ENCODE measurements at regions not wholly inside any gene's neighbourhood (a gene's known extent, or its start where the extent isn't known, plus 50 kb on each side); places are given as distances from the start of the nearest gene placed in this dataset.

DNA sequence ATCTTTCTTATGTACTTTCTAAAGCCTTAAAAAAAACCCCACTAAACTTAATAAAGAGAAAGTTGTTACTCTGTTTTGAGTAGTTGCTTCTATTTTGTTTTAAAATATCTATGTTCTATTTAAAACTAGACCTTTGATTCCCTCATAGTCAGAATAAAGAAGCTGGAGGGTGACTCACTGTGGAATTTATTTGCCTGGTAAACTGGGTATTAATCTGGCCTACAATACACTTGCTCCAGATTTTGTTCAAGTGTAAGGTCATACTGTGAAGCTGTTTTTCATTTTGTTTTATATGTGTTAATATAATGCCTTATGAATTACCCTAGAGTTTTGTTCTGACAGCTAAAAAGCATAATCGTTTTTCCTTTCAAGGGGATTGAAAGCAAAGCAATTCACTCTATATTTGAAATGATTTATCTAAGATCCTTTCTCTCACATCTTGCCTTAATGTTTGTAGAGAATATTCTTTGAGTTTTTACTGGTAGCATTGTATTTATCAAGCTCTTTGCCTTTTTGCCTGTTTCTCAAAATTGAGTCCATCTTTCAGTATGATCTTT, 277.4 kb upstream of the PITX2 start:
- Histone ChIP-seq H3K36me3 (no peaks in the 10 kb centered on the region), H3K4me1 (replicated peaks) (peaks cover 18% of the 10 kb centered on the region), H3K9me3 (replicated peaks) (no peaks in the 10 kb centered on the region), H3K27ac (no peak overlapping the region; the same call in 1 of the 2 replicates), H3K4me3 (no peak overlapping the region), H3K27me3 (replicated peaks) (no peaks in the 10 kb centered on the region)
- DNase-seq (ENCODE audit: low read depth in 1 of 2, low spot score in 2 of 2): peak in 1 of 2 experiments; percentile 28

DNA sequence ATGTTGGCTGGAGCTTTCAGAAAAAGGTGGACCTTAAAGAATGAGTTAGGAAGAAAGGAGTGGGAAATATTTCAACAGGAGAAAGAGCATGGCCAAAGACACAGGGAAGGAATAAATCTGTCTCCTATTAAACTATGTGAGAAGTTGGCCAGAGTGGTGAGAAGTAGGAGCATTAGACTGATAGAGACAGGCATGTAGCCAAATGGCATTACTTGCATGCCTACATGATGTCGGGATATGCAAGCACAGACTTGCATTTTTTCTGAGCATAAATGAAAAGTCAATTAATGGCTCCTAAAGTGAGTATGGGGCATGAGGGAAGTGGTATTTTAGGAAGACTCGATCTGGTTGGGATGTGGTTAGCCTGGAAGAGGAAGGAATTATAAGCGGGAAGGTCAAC, 279.6 kb upstream of the PITX2 start:
- no peak overlapping the region for H3K4me3 ChIP-seq
- no peaks in the 10 kb centered on the region for H3K27me3 ChIP-seq (replicated peaks)
- no peak overlapping the region for H3K27ac ChIP-seq
- no peak for DNase-seq (ENCODE audit: low read depth in 1 of 2, low spot score in 2 of 2)
- H3K4me1 ChIP-seq (replicated peaks): peaks cover 18% of the 10 kb centered on the region
- H3K9me3 ChIP-seq (replicated peaks): no peaks in the 10 kb centered on the region
- H3K36me3 ChIP-seq: no peaks in the 10 kb centered on the region

- Histone ChIP-seq H3K9me3 (replicated peaks) (no peaks in the 10 kb centered on the region), H3K4me1 (replicated peaks) (peaks cover 14% of the 10 kb centered on the region), H3K27me3 (replicated peaks) (no peaks in the 10 kb centered on the region), H3K4me3 (no peak overlapping the region), H3K36me3 (no peaks in the 10 kb centered on the region), H3K27ac (no peak overlapping the region)
- DNase-seq (ENCODE audit: low read depth in 1 of 2, low spot score in 2 of 2): peak in 1 of 2 experiments; percentile 50
Measured at GRCh38 chr4:110904435-110905065, 281.7 kb upstream of the PITX2 start.

GRCh38 chr4:110905367-110905766, 282.5 kb upstream of the PITX2 start:
- no peak for DNase-seq (ENCODE audit: low read depth in 1 of 2, low spot score in 2 of 2)
- no peak overlapping the region for H3K4me3 ChIP-seq
- no peak overlapping the region for H3K27ac ChIP-seq
- H3K9me3 ChIP-seq (replicated peaks): no peaks in the 10 kb centered on the region
- no peaks in the 10 kb centered on the region for H3K27me3 ChIP-seq (replicated peaks)
- peaks cover 9% of the 10 kb centered on the region for H3K4me1 ChIP-seq (replicated peaks)
- no peaks in the 10 kb centered on the region for H3K36me3 ChIP-seq

DNA sequence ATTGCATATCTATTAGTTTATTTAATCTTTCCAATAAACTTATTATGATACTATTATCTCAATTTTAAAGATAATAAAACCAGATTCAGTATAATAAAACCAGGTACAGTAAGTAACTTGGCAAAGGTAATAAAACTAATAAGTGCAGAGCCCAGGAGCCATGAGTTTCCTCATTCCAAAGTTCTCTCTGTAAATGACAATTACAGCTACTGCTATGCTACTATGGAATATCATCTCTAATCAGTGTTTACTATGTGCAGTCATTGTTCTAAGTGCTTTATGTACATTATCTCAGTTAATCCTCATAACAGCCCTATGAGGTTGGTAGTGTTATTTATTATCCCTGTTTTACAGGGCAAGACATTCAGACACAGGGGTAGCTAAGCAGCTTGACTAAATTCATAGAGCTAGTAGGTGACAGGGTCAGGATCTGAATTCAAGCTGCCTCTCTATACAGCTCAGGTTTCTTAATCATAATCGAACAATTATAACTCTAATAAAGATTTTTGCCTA, 285.0 kb upstream of the PITX2 start:
- no peaks in the 10 kb centered on the region for H3K27me3 ChIP-seq (replicated peaks)
- peaks cover 9% of the 10 kb centered on the region for H3K4me1 ChIP-seq (replicated peaks)
- no peak for DNase-seq (ENCODE audit: low read depth in 1 of 2, low spot score in 2 of 2)
- H3K36me3 ChIP-seq: no peaks in the 10 kb centered on the region
- no peak overlapping the region for H3K4me3 ChIP-seq
- H3K9me3 ChIP-seq (replicated peaks): no peaks in the 10 kb centered on the region
- H3K27ac ChIP-seq: no peak overlapping the region

GRCh38 chr4:110914791-110915190, 291.9 kb upstream of the PITX2 start:
- no peak overlapping the region for H3K4me3 ChIP-seq
- H3K9me3 ChIP-seq (replicated peaks): no peaks in the 10 kb centered on the region
- H3K36me3 ChIP-seq: no peaks in the 10 kb centered on the region
- no peak overlapping the region for H3K27ac ChIP-seq
- no peak for DNase-seq (ENCODE audit: low read depth in 1 of 2, low spot score in 2 of 2)
- H3K4me1 ChIP-seq (replicated peaks): no peaks in the 10 kb centered on the region
- H3K27me3 ChIP-seq (replicated peaks): no peaks in the 10 kb centered on the region

GRCh38 chr4:110915301-110915700, 292.4 kb upstream of the PITX2 start:
- Histone ChIP-seq H3K27ac (no peak overlapping the region), H3K4me1 (replicated peaks) (no peaks in the 10 kb centered on the region), H3K27me3 (replicated peaks) (no peaks in the 10 kb centered on the region), H3K4me3 (no peak overlapping the region), H3K9me3 (replicated peaks) (no peaks in the 10 kb centered on the region), H3K36me3 (no peaks in the 10 kb centered on the region)
- DNase-seq (ENCODE audit: low read depth in 1 of 2, low spot score in 2 of 2): no peak

DNA sequence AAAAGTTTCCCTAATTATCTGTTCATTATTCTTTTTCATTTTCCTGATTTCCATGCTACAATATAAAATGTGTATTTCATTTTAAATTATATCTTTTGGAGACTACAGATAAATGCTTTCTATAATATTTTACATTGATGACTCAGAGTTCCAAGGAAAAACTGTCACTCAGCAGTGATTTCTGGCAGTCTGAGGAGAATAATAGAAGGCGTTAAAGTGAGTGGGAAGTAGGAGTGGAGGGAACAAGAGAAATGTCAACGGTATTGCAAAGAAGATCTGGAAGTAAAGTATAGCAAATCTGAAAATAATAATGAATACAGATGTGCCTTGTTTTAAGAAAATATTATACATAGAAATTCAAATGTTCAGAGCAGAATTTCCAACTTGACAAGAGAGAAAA, 293.6 kb upstream of the PITX2 start:
- no peaks in the 10 kb centered on the region for H3K27me3 ChIP-seq (replicated peaks)
- no peak for DNase-seq (ENCODE audit: low read depth in 1 of 2, low spot score in 2 of 2)
- H3K27ac ChIP-seq: no peak overlapping the region
- no peak overlapping the region for H3K4me3 ChIP-seq
- no peaks in the 10 kb centered on the region for H3K9me3 ChIP-seq (replicated peaks)
- no peaks in the 10 kb centered on the region for H3K36me3 ChIP-seq
- no peaks in the 10 kb centered on the region for H3K4me1 ChIP-seq (replicated peaks)

DNA sequence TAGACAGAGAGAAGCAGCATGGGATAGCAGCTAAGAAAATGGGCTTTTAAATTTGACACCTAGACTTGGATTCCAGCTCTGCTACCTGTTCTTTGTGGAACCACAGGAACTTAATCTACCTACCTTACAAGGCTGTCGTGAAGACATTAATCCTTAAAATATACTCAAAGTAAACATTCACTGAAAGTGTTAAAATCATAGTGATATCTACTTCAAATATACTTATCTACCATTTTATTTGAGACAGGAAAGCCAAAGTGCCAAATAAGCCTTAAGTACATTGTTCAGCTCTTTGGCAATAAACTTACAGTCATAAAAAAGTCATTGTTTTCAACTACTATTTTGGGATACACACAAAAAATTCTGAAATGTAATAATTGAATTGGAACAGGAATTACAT, 295.0 kb upstream of the PITX2 start:
- Histone ChIP-seq H3K36me3 (no peaks in the 10 kb centered on the region), H3K27ac (no peak overlapping the region), H3K27me3 (replicated peaks) (no peaks in the 10 kb centered on the region), H3K4me1 (replicated peaks) (no peaks in the 10 kb centered on the region), H3K9me3 (replicated peaks) (no peaks in the 10 kb centered on the region), H3K4me3 (no peak overlapping the region)
- DNase-seq (ENCODE audit: low read depth in 1 of 2, low spot score in 2 of 2): no peak

- H3K9me3 ChIP-seq (replicated peaks): no peaks in the 10 kb centered on the region
- H3K27me3 ChIP-seq (replicated peaks): no peaks in the 10 kb centered on the region
- H3K27ac ChIP-seq: no peak overlapping the region
- no peaks in the 10 kb centered on the region; the same call in 1 of the 2 replicates for H3K4me1 ChIP-seq (replicated peaks)
- no peaks in the 10 kb centered on the region for H3K36me3 ChIP-seq
- H3K4me3 ChIP-seq: no peak overlapping the region
- DNase-seq (ENCODE audit: low read depth in 1 of 2, low spot score in 2 of 2): no peak
Measured at GRCh38 chr4:110920990-110921389, 298.1 kb upstream of the PITX2 start.

DNA sequence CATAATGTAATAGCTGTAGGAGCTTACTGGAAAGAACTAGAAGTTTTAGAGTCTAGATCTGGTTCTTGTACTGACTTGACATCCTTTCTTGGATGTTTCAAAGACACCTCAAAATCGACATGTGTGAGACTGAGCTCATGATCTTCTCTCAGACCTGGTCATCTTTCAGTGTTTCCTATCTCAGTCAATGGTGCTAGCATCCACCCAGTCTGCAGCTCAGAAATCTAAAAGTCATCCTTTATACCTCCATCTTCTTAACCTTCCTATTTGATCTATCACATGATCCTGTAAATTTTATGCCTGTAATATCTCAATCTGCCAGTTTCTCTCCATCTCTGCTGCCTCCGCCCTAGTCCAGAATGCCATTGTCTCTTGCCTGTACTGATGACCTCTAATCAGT, 301.9 kb upstream of the PITX2 start:
- DNase-seq (ENCODE audit: low read depth in 1 of 2, low spot score in 2 of 2): no peak
- H3K27me3 ChIP-seq (replicated peaks): no peaks in the 10 kb centered on the region
- peaks cover 17% of the 10 kb centered on the region for H3K4me1 ChIP-seq (replicated peaks)

GRCh38 chr4:110926841-110927400, 304.0 kb upstream of the PITX2 start:
- Histone ChIP-seq H3K9me3 (replicated peaks) (no peaks in the 10 kb centered on the region), H3K36me3 (no peaks in the 10 kb centered on the region), H3K27ac (peak overlapping the region; percentile 54), H3K4me1 (replicated peaks) (peaks cover 17% of the 10 kb centered on the region), H3K27me3 (replicated peaks) (no peaks in the 10 kb centered on the region), H3K4me3 (no peak overlapping the region)
- peak in 1 of 2 experiments; percentile 58 for DNase-seq (ENCODE audit: low read depth in 1 of 2, low spot score in 2 of 2)

More for the DNA sequence above, 301.9 kb upstream of the PITX2 start:
- Histone ChIP-seq H3K4me3 (no peak overlapping the region), H3K27ac (no peak overlapping the region), H3K9me3 (replicated peaks) (no peaks in the 10 kb centered on the region), H3K36me3 (no peaks in the 10 kb centered on the region)

DNA sequence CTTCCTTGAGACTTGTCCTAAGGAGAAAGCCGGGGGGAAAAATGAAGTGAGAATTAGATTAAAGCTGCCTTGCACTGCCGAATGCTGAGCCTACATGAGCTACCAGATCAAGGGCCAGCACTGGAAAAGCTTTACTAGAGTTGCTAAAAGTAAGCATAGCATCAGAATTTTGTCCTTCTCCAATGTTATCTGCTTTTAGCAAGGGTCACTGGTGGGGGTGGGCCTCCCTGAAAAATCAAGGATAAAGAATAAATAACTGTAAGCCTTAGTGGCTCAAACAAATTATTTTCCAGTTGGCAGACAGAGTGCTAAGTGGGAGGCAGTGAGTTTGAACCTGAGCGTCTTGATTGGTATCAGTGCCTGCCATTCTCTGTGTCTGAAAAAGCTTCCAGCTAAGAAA, 310.5 kb upstream of the PITX2 start:
- H3K4me1 ChIP-seq (replicated peaks): no peaks in the 10 kb centered on the region
- no peak for DNase-seq (ENCODE audit: low read depth in 1 of 2, low spot score in 2 of 2)
- H3K36me3 ChIP-seq: no peaks in the 10 kb centered on the region
- no peaks in the 10 kb centered on the region for H3K27me3 ChIP-seq (replicated peaks)
- no peaks in the 10 kb centered on the region for H3K9me3 ChIP-seq (replicated peaks)
- H3K4me3 ChIP-seq: no peak overlapping the region
- H3K27ac ChIP-seq: no peak overlapping the region

DNA sequence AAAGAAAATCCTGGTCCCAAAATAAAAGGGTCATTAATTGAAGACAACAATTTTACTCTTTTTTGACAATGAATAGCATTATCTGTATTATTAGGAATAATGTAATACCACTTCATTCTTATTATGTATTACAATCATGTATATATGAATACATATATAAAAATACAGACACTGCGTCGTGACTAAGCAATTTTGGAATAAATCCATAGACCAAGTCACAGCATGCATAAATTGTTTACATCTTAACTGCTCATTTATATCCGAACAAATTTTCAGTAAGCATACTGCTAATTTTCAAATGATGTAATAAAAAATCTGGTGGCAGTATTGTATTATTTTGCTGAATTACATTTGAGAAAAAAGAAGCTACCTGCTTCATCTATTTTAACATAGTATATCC, 321.6 kb upstream of the PITX2 start:
- Histone ChIP-seq H3K4me1 (replicated peaks) (no peaks in the 10 kb centered on the region), H3K9me3 (replicated peaks) (no peaks in the 10 kb centered on the region), H3K36me3 (no peaks in the 10 kb centered on the region), H3K27me3 (replicated peaks) (no peaks in the 10 kb centered on the region), H3K4me3 (no peak overlapping the region), H3K27ac (no peak overlapping the region)
- no peak for DNase-seq (ENCODE audit: low read depth in 1 of 2, low spot score in 2 of 2)
